ENCODE measurements at regions not wholly inside any gene's neighbourhood (a gene's known extent, or its start where the extent isn't known, plus 50 kb on each side); places are given as distances from the start of the nearest gene placed in this dataset.
"Not testable (repeated sequence)": the region's sequence is repeated elsewhere in the genome, so short reads cannot be mapped to it uniquely, and the experiment has no call there.

GRCh38 chr1:157249739-157250138 lies 111.5 kb upstream of the ETV3 start:
- no peak for DNase-seq (ENCODE audit: low spot score)
- Histone ChIP-seq H3K9me3 (ENCODE audit: low read depth, low read length, poor library complexity, severe bottlenecking) (no peaks in the 10 kb centered on the region), H3K27ac (ENCODE audit: low read depth, low read length, poor library complexity, severe bottlenecking) (no peak overlapping the region), H3K27me3 (replicated peaks; ENCODE audit: insufficient read depth, low read depth, low read length, poor library complexity) (peaks cover 49% of the 10 kb centered on the region), H3K36me3 (ENCODE audit: insufficient read depth, low read length, poor library complexity, severe bottlenecking) (no peaks in the 10 kb centered on the region), H3K4me1 (ENCODE audit: insufficient read depth, low read length, poor library complexity, severe bottlenecking) (no peaks in the 10 kb centered on the region), H3K4me3 (ENCODE audit: low read depth, low read length, poor library complexity, severe bottlenecking) (no peak overlapping the region)
- no peak for TF ChIP-seq EZH2 (IDR thresholded peaks at IDR 0.05; ENCODE audit: borderline replicate concordance, low read depth, low read length, poor library complexity, severe bottlenecking)
- TF ChIP-seq CTCF (conservative IDR thresholded peaks at IDR 0.05; ENCODE audit: low read depth, low read length) = no peak
- BruUV-seq (replicated peaks) = no TSS peak
- ChIA-PET POLR2A (ENCODE audit: low non-redundant PET) (no interaction called here), CTCF (no interaction called here)
- intact Hi-C loops (cut with micrococcal nuclease; ENCODE audit: unreplicated experiment) = no loop called here

- intact Hi-C loops (cut with micrococcal nuclease; ENCODE audit: unreplicated experiment) = no loop called here
- POLR2A ChIA-PET (ENCODE audit: low non-redundant PET) = no interaction called here
- no peak for TF ChIP-seq CTCF (conservative IDR thresholded peaks at IDR 0.05; ENCODE audit: low read depth, low read length)
- TF ChIP-seq EZH2 (IDR thresholded peaks at IDR 0.05; ENCODE audit: borderline replicate concordance, low read depth, low read length, poor library complexity, severe bottlenecking) = no peak
- no peaks in the 10 kb centered on the region for H3K4me1 ChIP-seq (ENCODE audit: insufficient read depth, low read length, poor library complexity, severe bottlenecking)
- H3K9me3 ChIP-seq (ENCODE audit: low read depth, low read length, poor library complexity, severe bottlenecking) = no peaks in the 10 kb centered on the region
- DNase-seq (ENCODE audit: low spot score) = no peak
- BruUV-seq (replicated peaks) = no TSS peak
- H3K27ac ChIP-seq (ENCODE audit: low read depth, low read length, poor library complexity, severe bottlenecking) = no peak overlapping the region
- peaks cover 49% of the 10 kb centered on the region for H3K27me3 ChIP-seq (replicated peaks; ENCODE audit: insufficient read depth, low read depth, low read length, poor library complexity)
- no peaks in the 10 kb centered on the region for H3K36me3 ChIP-seq (ENCODE audit: insufficient read depth, low read length, poor library complexity, severe bottlenecking)
- no peak overlapping the region for H3K4me3 ChIP-seq (ENCODE audit: low read depth, low read length, poor library complexity, severe bottlenecking)
- CTCF ChIA-PET = no interaction called here
Measured at GRCh38 chr1:157249326-157249725, 111.1 kb upstream of the ETV3 start.

GRCh38 chr1:157247764-157248049 lies 109.5 kb upstream of the ETV3 start:
- CTCF ChIA-PET; H3K4me3 ChIP-seq (ENCODE audit: low read depth, low read length, poor library complexity, severe bottlenecking); H3K9me3 ChIP-seq (ENCODE audit: low read depth, low read length, poor library complexity, severe bottlenecking); H3K36me3 ChIP-seq (ENCODE audit: insufficient read depth, low read length, poor library complexity, severe bottlenecking); BruUV-seq (replicated peaks); DNase-seq (ENCODE audit: low spot score); POLR2A ChIA-PET (ENCODE audit: low non-redundant PET); H3K27ac ChIP-seq (ENCODE audit: low read depth, low read length, poor library complexity, severe bottlenecking); intact Hi-C loops (cut with micrococcal nuclease; ENCODE audit: unreplicated experiment); H3K4me1 ChIP-seq (ENCODE audit: insufficient read depth, low read length, poor library complexity, severe bottlenecking): not testable (repeated sequence)
- peaks cover 44% of the 10 kb centered on the region for H3K27me3 ChIP-seq (replicated peaks; ENCODE audit: insufficient read depth, low read depth, low read length, poor library complexity)

- BruUV-seq (replicated peaks) = no TSS peak
- DNase-seq (ENCODE audit: low spot score) = no peak
- no peak overlapping the region for H3K27ac ChIP-seq (ENCODE audit: low read depth, low read length, poor library complexity, severe bottlenecking)
- peaks cover 39% of the 10 kb centered on the region for H3K27me3 ChIP-seq (replicated peaks; ENCODE audit: insufficient read depth, low read depth, low read length, poor library complexity)
- intact Hi-C loops (cut with micrococcal nuclease; ENCODE audit: unreplicated experiment) = no loop called here
- H3K36me3 ChIP-seq (ENCODE audit: insufficient read depth, low read length, poor library complexity, severe bottlenecking) = no peaks in the 10 kb centered on the region
- POLR2A ChIA-PET (ENCODE audit: low non-redundant PET) = no interaction called here
- TF ChIP-seq EZH2 (IDR thresholded peaks at IDR 0.05; ENCODE audit: borderline replicate concordance, low read depth, low read length, poor library complexity, severe bottlenecking) = no peak
- TF ChIP-seq CTCF (conservative IDR thresholded peaks at IDR 0.05; ENCODE audit: low read depth, low read length) = no peak
- CTCF ChIA-PET = no interaction called here
- no peaks in the 10 kb centered on the region for H3K4me1 ChIP-seq (ENCODE audit: insufficient read depth, low read length, poor library complexity, severe bottlenecking)
- no peaks in the 10 kb centered on the region for H3K9me3 ChIP-seq (ENCODE audit: low read depth, low read length, poor library complexity, severe bottlenecking)
- H3K4me3 ChIP-seq (ENCODE audit: low read depth, low read length, poor library complexity, severe bottlenecking) = no peak overlapping the region
Measured at GRCh38 chr1:157247005-157247763, 109.0 kb upstream of the ETV3 start.
